ENCODE measurements at regions not wholly inside any gene's neighbourhood (a gene's known extent, or its start where the extent isn't known, plus 50 kb on each side); places are given as distances from the start of the nearest gene placed in this dataset.

- TF ChIP-seq CTCF (IDR thresholded peaks at IDR 0.05; ENCODE audit: extremely low read depth, insufficient read depth, missing control alignments): no peak
- no peak for DNase-seq (ENCODE audit: low spot score)
- in situ Hi-C loops (cut with MboI; ENCODE audit: low pct_unique_long_range_greater_than_20kb, low sequenced_read_pairs, unreplicated experiment): no loop called here
Measured at GRCh38 chr7:17061443-17061842, 179.7 kb upstream of the AGR3 start.

- DNase-seq (ENCODE audit: low spot score): no peak
- TF ChIP-seq CTCF (IDR thresholded peaks at IDR 0.05; ENCODE audit: extremely low read depth, insufficient read depth, missing control alignments): no peak
- in situ Hi-C loops (cut with MboI; ENCODE audit: low pct_unique_long_range_greater_than_20kb, low sequenced_read_pairs, unreplicated experiment): no loop called here
Measured at GRCh38 chr7:17062151-17063044, 180.6 kb upstream of the AGR3 start.

- DNase-seq (ENCODE audit: low spot score): no peak
- TF ChIP-seq CTCF (IDR thresholded peaks at IDR 0.05; ENCODE audit: extremely low read depth, insufficient read depth, missing control alignments): no peak
- in situ Hi-C loops (cut with MboI; ENCODE audit: low pct_unique_long_range_greater_than_20kb, low sequenced_read_pairs, unreplicated experiment): no loop called here
Measured at GRCh38 chr7:17063045-17063383, 181.2 kb upstream of the AGR3 start.

GRCh38 chr7:17067691-17068090 lies 185.9 kb upstream of the AGR3 start:
- in situ Hi-C loops (cut with MboI; ENCODE audit: low pct_unique_long_range_greater_than_20kb, low sequenced_read_pairs, unreplicated experiment): no loop called here

GRCh38 chr7:17069146-17069545 lies 187.4 kb upstream of the AGR3 start:
- peak; percentile 16 for DNase-seq (ENCODE audit: low spot score)
- no peak for TF ChIP-seq CTCF (IDR thresholded peaks at IDR 0.05; ENCODE audit: extremely low read depth, insufficient read depth, missing control alignments)
- in situ Hi-C loops (cut with MboI; ENCODE audit: low pct_unique_long_range_greater_than_20kb, low sequenced_read_pairs, unreplicated experiment): no loop called here

More at GRCh38 chr7:17067691-17068090, 185.9 kb upstream of the AGR3 start:
- TF ChIP-seq CTCF (IDR thresholded peaks at IDR 0.05; ENCODE audit: extremely low read depth, insufficient read depth, missing control alignments): no peak
- DNase-seq (ENCODE audit: low spot score): no peak

GRCh38 chr7:17070231-17070708 lies 188.5 kb upstream of the AGR3 start:
- no peak for TF ChIP-seq CTCF (IDR thresholded peaks at IDR 0.05; ENCODE audit: extremely low read depth, insufficient read depth, missing control alignments)
- in situ Hi-C loops (cut with MboI; ENCODE audit: low pct_unique_long_range_greater_than_20kb, low sequenced_read_pairs, unreplicated experiment): no loop called here
- DNase-seq (ENCODE audit: low spot score): no peak

Measured in GM13977 (cell line).